ENCODE measurements at regions not wholly inside any gene's neighbourhood (a gene's known extent, or its start where the extent isn't known, plus 50 kb on each side); places are given as distances from the start of the nearest gene placed in this dataset.

- DNase-seq (ENCODE audit: low read depth, low spot score) (no peak), FAIRE-seq (no peak)
- TF ChIP-seq CTCF (optimal IDR thresholded peaks at IDR 0.05 in 1 of 3, IDR thresholded peaks at IDR 0.05 in 1 of 3, conservative IDR thresholded peaks at IDR 0.05 in 1 of 3; ENCODE audit: extremely low read depth in 1 of 3, insufficient read depth in 2 of 3, low read length in 3 of 3) (no peak), EZH2 (IDR thresholded peaks at IDR 0.05; ENCODE audit: low read length) (no peak)
- H3K4me3 ChIP-seq (ENCODE audit: control insufficient read depth in 2 of 3, extremely low read depth in 1 of 3, insufficient read depth in 2 of 3, low read depth in 1 of 3, low read length in 3 of 3), result no peak overlapping the region
- H3K27me3 ChIP-seq (ENCODE audit: control insufficient read depth, extremely low read depth, insufficient read depth, low read length), result no peaks in the 10 kb centered on the region
- no peak overlapping the region for H2AFZ ChIP-seq (ENCODE audit: control insufficient read depth, low read length)
- H3K79me2 ChIP-seq (ENCODE audit: control insufficient read depth, insufficient read depth, low read length), result no peaks in the 10 kb centered on the region
- no peaks in the 10 kb centered on the region for H3K9me3 ChIP-seq (ENCODE audit: control insufficient read depth, low read depth, low read length)
- H3K27ac ChIP-seq (ENCODE audit: control insufficient read depth, insufficient read depth, low read length), result no peak overlapping the region
- no peaks in the 10 kb centered on the region for H3K36me3 ChIP-seq (ENCODE audit: control insufficient read depth in 2 of 2, extremely low read depth in 1 of 2, insufficient read depth in 2 of 2, low read length in 2 of 2)
- H3K4me2 ChIP-seq (ENCODE audit: control insufficient read depth, extremely low read depth, insufficient read depth, low read depth, low read length), result no peak overlapping the region
- H3K9ac ChIP-seq (ENCODE audit: control insufficient read depth, extremely low read depth, insufficient read depth, low read length), result no peak overlapping the region
- H3K9me1 ChIP-seq (ENCODE audit: control insufficient read depth, extremely low read depth, insufficient read depth, low read length), result no peaks in the 10 kb centered on the region
- no peaks in the 10 kb centered on the region for H4K20me1 ChIP-seq (ENCODE audit: control insufficient read depth, extremely low read depth, insufficient read depth, low read length)
- dilution Hi-C loops (cut with MboI; ENCODE audit: extremely low pct_ligation_motif_present, low sequenced_read_pairs), result no loop called here
- H3K4me1 ChIP-seq (ENCODE audit: control insufficient read depth, extremely low read depth, insufficient read depth, low read length), result no peaks in the 10 kb centered on the region
These were observed 574.9 kb downstream of the HTR1B start for GRCh38 chr6:76888351-76888750.

GRCh38 chr6:76886900-76887299, 576.4 kb downstream of the HTR1B start:
- H2AFZ ChIP-seq (ENCODE audit: control insufficient read depth, low read length), result no peak overlapping the region
- no peak overlapping the region for H3K4me2 ChIP-seq (ENCODE audit: control insufficient read depth, extremely low read depth, insufficient read depth, low read depth, low read length)
- H3K36me3 ChIP-seq (ENCODE audit: control insufficient read depth in 2 of 2, extremely low read depth in 1 of 2, insufficient read depth in 2 of 2, low read length in 2 of 2), result no peaks in the 10 kb centered on the region
- H3K27me3 ChIP-seq (ENCODE audit: control insufficient read depth, extremely low read depth, insufficient read depth, low read length), result no peaks in the 10 kb centered on the region
- H3K9ac ChIP-seq (ENCODE audit: control insufficient read depth, extremely low read depth, insufficient read depth, low read length), result no peak overlapping the region
- H3K27ac ChIP-seq (ENCODE audit: control insufficient read depth, insufficient read depth, low read length), result no peak overlapping the region
- no peak overlapping the region for H3K4me3 ChIP-seq (ENCODE audit: control insufficient read depth in 2 of 3, extremely low read depth in 1 of 3, insufficient read depth in 2 of 3, low read depth in 1 of 3, low read length in 3 of 3)
- dilution Hi-C loops (cut with MboI; ENCODE audit: extremely low pct_ligation_motif_present, low sequenced_read_pairs), result no loop called here
- FAIRE-seq (no peak), DNase-seq (ENCODE audit: low read depth, low spot score) (no peak)
- H3K9me3 ChIP-seq (ENCODE audit: control insufficient read depth, low read depth, low read length), result no peaks in the 10 kb centered on the region
- no peaks in the 10 kb centered on the region for H4K20me1 ChIP-seq (ENCODE audit: control insufficient read depth, extremely low read depth, insufficient read depth, low read length)
- H3K4me1 ChIP-seq (ENCODE audit: control insufficient read depth, extremely low read depth, insufficient read depth, low read length), result no peaks in the 10 kb centered on the region
- H3K9me1 ChIP-seq (ENCODE audit: control insufficient read depth, extremely low read depth, insufficient read depth, low read length), result no peaks in the 10 kb centered on the region
- H3K79me2 ChIP-seq (ENCODE audit: control insufficient read depth, insufficient read depth, low read length), result no peaks in the 10 kb centered on the region
- TF ChIP-seq CTCF (optimal IDR thresholded peaks at IDR 0.05 in 1 of 3, IDR thresholded peaks at IDR 0.05 in 1 of 3, conservative IDR thresholded peaks at IDR 0.05 in 1 of 3; ENCODE audit: extremely low read depth in 1 of 3, insufficient read depth in 2 of 3, low read length in 3 of 3), result no peak
- no peak for TF ChIP-seq EZH2 (IDR thresholded peaks at IDR 0.05; ENCODE audit: low read length)

Measured in keratinocyte (primary cell).